HEK293T (cell line): ENCODE measurements at regions not wholly inside any gene's neighbourhood (a gene's known extent, or its start where the extent isn't known, plus 50 kb on each side); places are given as distances from the start of the nearest gene placed in this dataset.
A peak's percentile ranks its signal among the peaks of the same experiment; 100 is the strongest.

ENCODE experiments used
- CTCF ChIA-PET: fragments of 350-600 bp; formaldehyde crosslinking; extraction: SDS; loops from one replicate; lab custom pipeline; 2021; ENCODE audit warnings: antibody characterized with exemption, inconsistent platforms; lab: Yijun Ruan, JAX
- POLR2A ChIA-PET: fragments of 350-600 bp; formaldehyde crosslinking; extraction: SDS; loops from one replicate; lab custom pipeline; 2020; ENCODE audit warnings: antibody characterized with exemption, inconsistent platforms; lab: Yijun Ruan, JAX
- DNase-seq: peaks from one replicate; pipeline ENCODE4 v3.0.0; 2012; ENCODE audit warnings: mixed read lengths; ENCODE audit errors: extremely low spot score
- ARNT ChIP-seq: fragments of 450-650 bp; IDR thresholded peaks from 2 replicates; pipeline ENCODE4 v1.6.1; 2017; ENCODE audit warnings: mild to moderate bottlenecking
- BHLHE40 ChIP-seq: fragments of 450-650 bp; IDR thresholded peaks from 2 replicates; pipeline ENCODE4 v1.6.1; 2016; ENCODE audit warnings: mild to moderate bottlenecking, moderate library complexity, borderline replicate concordance
- CTBP1 ChIP-seq: fragments of 450-650 bp; IDR thresholded peaks from 2 replicates; pipeline ENCODE4 v1.6.1; 2016; ENCODE audit warnings: borderline replicate concordance
- ELF4 ChIP-seq: fragments of 450-650 bp; IDR thresholded peaks from 2 replicates; pipeline ENCODE4 v1.6.1; 2017; ENCODE audit warnings: antibody characterized with exemption
- FOXA1 ChIP-seq: fragments of 450-650 bp; IDR thresholded peaks from 2 replicates; pipeline ENCODE4 v1.6.1; 2016; ENCODE audit warnings: mild to moderate bottlenecking
- FOXK2 ChIP-seq: fragments of 450-650 bp; IDR thresholded peaks from 2 replicates; pipeline ENCODE4 v1.6.1; 2016; ENCODE audit warnings: mild to moderate bottlenecking
- FOXM1 ChIP-seq: fragments of 450-650 bp; IDR thresholded peaks from 2 replicates; pipeline ENCODE4 v1.6.1; 2017; ENCODE audit warnings: mild to moderate bottlenecking, borderline replicate concordance
- HDGF ChIP-seq: fragments of 450-650 bp; IDR thresholded peaks from 2 replicates; pipeline ENCODE4 v1.6.1; 2017; ENCODE audit warnings: antibody characterized with exemption, borderline replicate concordance
- L3MBTL2 ChIP-seq: fragments of 450-650 bp; conservative IDR thresholded peaks from 2 replicates; pipeline ENCODE4 v1.6.1; 2016; ENCODE audit warnings: mild to moderate bottlenecking
- LEF1 ChIP-seq: fragments of 450-650 bp; IDR thresholded peaks from 2 replicates; pipeline ENCODE4 v1.6.1; 2017; ENCODE audit warnings: mild to moderate bottlenecking, borderline replicate concordance
- NFRKB ChIP-seq: fragments of 450-650 bp; IDR thresholded peaks from 2 replicates; pipeline ENCODE4 v1.6.1; 2016; ENCODE audit warnings: mild to moderate bottlenecking, moderate library complexity
- PKNOX1 ChIP-seq: fragments of 450-650 bp; IDR thresholded peaks from 2 replicates; pipeline ENCODE4 v1.6.1; 2016
- SUZ12 ChIP-seq: fragments of 450-650 bp; IDR thresholded peaks from 2 replicates; pipeline ENCODE4 v1.6.1; 2016; ENCODE audit warnings: mild to moderate bottlenecking
- TARDBP ChIP-seq: fragments of 450-650 bp; IDR thresholded peaks from 2 replicates; pipeline ENCODE4 v1.6.1; 2016
- ZNF384 ChIP-seq: fragments of 450-650 bp; IDR thresholded peaks from 2 replicates; pipeline ENCODE4 v1.6.1; 2016

GRCh38 chr12:74900232-74900631 lies 309.4 kb downstream of the KCNC2 start:
- TF ChIP-seq FOXM1 (no peak), CTBP1 (no peak)
- ChIA-PET POLR2A (no interaction called here), CTCF (no interaction called here)
- DNase-seq, result no peak

DNA sequence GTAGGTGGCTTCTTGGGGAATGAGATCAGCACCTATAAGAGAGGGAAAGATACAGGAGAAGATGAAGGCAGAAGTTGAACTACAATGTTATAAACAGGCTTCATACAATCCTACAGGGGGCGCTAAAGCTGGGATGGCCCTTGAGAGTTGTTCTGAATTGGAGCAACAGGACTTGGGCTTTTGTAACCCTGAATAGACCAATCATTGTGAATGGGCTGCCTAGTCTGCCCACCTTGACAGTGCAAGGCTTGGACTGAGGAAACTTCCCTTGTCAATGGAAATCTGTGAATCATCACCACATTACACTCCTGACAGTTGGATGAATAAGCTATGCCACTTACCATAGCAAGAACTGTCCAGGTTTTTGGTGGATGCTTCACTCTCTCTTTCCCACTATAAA lies 306.1 kb downstream of the KCNC2 start:
- ChIA-PET CTCF (interaction anchor here (0.7 kb wide), 1 partner anchor 202 kb away, joined by 3 read pairs; no protein-coding TSS in a partner anchor), POLR2A (no interaction called here)
- DNase-seq, result peak; percentile 10

GRCh38 chr12:74906224-74906623 lies 303.4 kb downstream of the KCNC2 start:
- ChIA-PET CTCF (no interaction called here), POLR2A (no interaction called here)
- TF ChIP-seq NFRKB, result no peak
- TF ChIP-seq LEF1, result no peak
- no peak for TF ChIP-seq FOXA1
- TF ChIP-seq BHLHE40, result no peak
- TF ChIP-seq FOXK2, result no peak
- TF ChIP-seq FOXM1, result no peak
- TF ChIP-seq L3MBTL2, result no peak
- no peak for TF ChIP-seq CTBP1

More for the DNA sequence above, 306.1 kb downstream of the KCNC2 start:
- TF ChIP-seq HDGF, result no peak
- TF ChIP-seq FOXK2, result no peak
- no peak for TF ChIP-seq L3MBTL2

GRCh38 chr12:74910831-74911230 lies 298.8 kb downstream of the KCNC2 start:
- POLR2A ChIA-PET, result no interaction called here
- CTCF ChIA-PET, result interaction anchor here (0.7 kb wide), 1 partner anchor 424 kb away, joined by 3 read pairs; the partner anchor contains the start of gene GLIPR1L1
- no peak for DNase-seq
- TF ChIP-seq PKNOX1, result no peak
- no peak for TF ChIP-seq BHLHE40
- no peak for TF ChIP-seq HDGF
- no peak for TF ChIP-seq FOXA1
- no peak for TF ChIP-seq TARDBP
- no peak for TF ChIP-seq CTBP1
- no peak for TF ChIP-seq FOXM1
- no peak for TF ChIP-seq NFRKB
- no peak for TF ChIP-seq ELF4
- TF ChIP-seq FOXK2, result no peak
- TF ChIP-seq L3MBTL2, result no peak
- no peak for TF ChIP-seq ZNF384

More at GRCh38 chr12:74906224-74906623, 303.4 kb downstream of the KCNC2 start:
- peak; percentile 19 for DNase-seq

DNA sequence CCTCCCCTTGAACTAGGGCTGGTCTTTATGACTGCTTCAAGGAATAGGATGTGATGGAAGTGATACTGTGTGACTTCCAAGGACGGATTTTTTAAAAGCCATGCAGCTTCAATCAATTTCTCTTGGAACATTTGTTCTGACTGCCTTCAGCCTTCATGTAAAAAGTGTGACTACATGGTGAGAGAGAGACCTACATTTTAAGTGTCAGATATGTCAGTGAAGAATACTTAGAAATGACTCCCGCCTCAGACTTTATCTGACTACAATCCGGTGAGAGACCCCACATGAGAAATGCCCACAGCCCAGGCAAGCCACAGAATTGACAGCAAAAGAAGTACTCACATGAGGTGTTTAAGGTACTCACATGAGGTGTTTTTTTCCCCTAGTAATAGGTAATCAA lies 295.3 kb downstream of the KCNC2 start:
- ChIA-PET CTCF (no interaction called here), POLR2A (no interaction called here)
- DNase-seq, result no peak
- TF ChIP-seq BHLHE40 (no peak), PKNOX1 (no peak), NFRKB (no peak), L3MBTL2 (no peak), TARDBP (no peak)

GRCh38 chr12:74915718-74916117 lies 293.9 kb downstream of the KCNC2 start:
- CTCF ChIA-PET, result no interaction called here
- POLR2A ChIA-PET, result no interaction called here
- TF ChIP-seq LEF1 (no peak), FOXA1 (no peak), TARDBP (no peak)
- DNase-seq, result no peak

GRCh38 chr12:74917743-74918142 lies 291.9 kb downstream of the KCNC2 start:
- TF ChIP-seq PKNOX1 (no peak), ZNF384 (no peak), FOXK2 (no peak), ARNT (no peak), CTBP1 (no peak)
- DNase-seq, result no peak
- POLR2A ChIA-PET, result no interaction called here
- CTCF ChIA-PET, result no interaction called here

- DNase-seq, result no peak
- TF ChIP-seq ZNF384 (no peak), FOXK2 (no peak), HDGF (no peak), PKNOX1 (no peak), FOXM1 (no peak), CTBP1 (no peak), SUZ12 (no peak), L3MBTL2 (no peak)
- ChIA-PET CTCF (no interaction called here), POLR2A (no interaction called here)
Observed at GRCh38 chr12:74918291-74918690, 291.3 kb downstream of the KCNC2 start.
